ENCODE measurements at regions not wholly inside any gene's neighbourhood (a gene's known extent, or its start where the extent isn't known, plus 50 kb on each side); places are given as distances from the start of the nearest gene placed in this dataset.

DNA sequence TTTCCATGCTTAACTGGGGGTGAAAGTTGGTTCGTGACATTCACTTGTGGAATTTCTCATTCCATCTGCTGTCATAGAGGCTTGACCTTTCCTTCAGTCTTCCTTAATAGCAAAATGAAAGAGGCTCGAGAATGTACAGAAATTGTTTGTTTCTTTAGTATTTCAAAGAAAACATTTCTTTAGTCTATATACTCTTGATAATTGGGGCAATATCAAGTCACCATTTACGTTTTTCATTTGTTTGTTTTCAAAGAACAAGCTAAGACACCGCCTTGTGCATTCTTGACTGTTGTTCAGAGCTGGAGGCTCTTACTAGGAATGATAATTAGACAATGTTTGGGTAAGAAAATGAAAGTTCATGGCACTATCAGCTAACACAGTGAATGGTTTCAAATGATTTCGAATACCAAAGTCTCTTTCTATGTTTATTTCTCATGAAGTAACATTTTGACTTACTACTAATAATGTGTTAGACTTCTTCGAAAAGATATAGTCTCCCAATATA is 835.4 kb downstream of the SEMA5A start:
- Histone ChIP-seq H3K4me2 (ENCODE audit: low read length) (no peak overlapping the region), H3K9me2 (replicated peaks; ENCODE audit: control insufficient read depth, low read length) (no peaks in the 10 kb centered on the region), H3F3A (ENCODE audit: control insufficient read depth, insufficient read depth) (no peaks in the 10 kb centered on the region), H3K9me3 (ENCODE audit: control insufficient read depth, insufficient read depth, low read length) (no peaks in the 10 kb centered on the region), H3K36me3 (ENCODE audit: control insufficient read depth, low read length) (no peaks in the 10 kb centered on the region), H3K4me1 (ENCODE audit: control insufficient read depth, low read length) (no peaks in the 10 kb centered on the region), H4K20me1 (ENCODE audit: control insufficient read depth, insufficient read depth, low read depth, low read length) (no peaks in the 10 kb centered on the region), H3K27ac (ENCODE audit: low read depth, low read length) (no peak overlapping the region), H3K27me3 (ENCODE audit: control insufficient read depth, low read length) (no peaks in the 10 kb centered on the region), H3K79me2 (ENCODE audit: control insufficient read depth, low read length) (no peaks in the 10 kb centered on the region), H3K4me3 (ENCODE audit: low read length) (no peak overlapping the region)
- TF ChIP-seq, protein P1, sequence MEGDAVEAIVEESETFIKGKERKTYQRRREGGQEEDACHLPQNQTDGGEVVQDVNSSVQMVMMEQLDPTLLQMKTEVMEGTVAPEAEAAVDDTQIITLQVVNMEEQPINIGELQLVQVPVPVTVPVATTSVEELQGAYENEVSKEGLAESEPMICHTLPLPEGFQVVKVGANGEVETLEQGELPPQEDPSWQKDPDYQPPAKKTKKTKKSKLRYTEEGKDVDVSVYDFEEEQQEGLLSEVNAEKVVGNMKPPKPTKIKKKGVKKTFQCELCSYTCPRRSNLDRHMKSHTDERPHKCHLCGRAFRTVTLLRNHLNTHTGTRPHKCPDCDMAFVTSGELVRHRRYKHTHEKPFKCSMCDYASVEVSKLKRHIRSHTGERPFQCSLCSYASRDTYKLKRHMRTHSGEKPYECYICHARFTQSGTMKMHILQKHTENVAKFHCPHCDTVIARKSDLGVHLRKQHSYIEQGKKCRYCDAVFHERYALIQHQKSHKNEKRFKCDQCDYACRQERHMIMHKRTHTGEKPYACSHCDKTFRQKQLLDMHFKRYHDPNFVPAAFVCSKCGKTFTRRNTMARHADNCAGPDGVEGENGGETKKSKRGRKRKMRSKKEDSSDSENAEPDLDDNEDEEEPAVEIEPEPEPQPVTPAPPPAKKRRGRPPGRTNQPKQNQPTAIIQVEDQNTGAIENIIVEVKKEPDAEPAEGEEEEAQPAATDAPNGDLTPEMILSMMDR (IDR thresholded peaks at IDR 0.05; ENCODE audit: low read depth, low read length, poor library complexity, severe bottlenecking), result no peak
- no peak for TF ChIP-seq EZH2phosphoT487 (IDR thresholded peaks at IDR 0.05; ENCODE audit: borderline replicate concordance, low read length)

DNA sequence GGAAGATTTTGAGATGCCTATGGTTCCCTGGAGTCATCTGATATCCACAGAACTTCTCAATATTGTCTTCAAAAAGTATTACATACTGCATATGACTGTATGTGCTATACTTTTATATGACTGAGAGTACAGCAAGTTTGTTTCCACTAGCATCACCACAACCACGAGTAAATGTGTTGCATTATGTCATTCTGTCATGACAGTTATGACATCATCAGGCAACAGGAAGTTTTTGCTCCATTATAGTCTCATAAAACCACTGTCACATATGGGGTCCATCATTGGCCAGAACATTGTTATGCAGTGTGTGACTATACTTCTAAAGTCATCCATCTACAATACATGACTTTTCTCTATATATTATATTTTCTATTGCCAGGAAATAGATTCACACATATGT is 831.7 kb downstream of the SEMA5A start:
- Histone ChIP-seq H3K79me2 (ENCODE audit: control insufficient read depth, low read length) (no peaks in the 10 kb centered on the region), H3K9me3 (ENCODE audit: control insufficient read depth, insufficient read depth, low read length) (no peaks in the 10 kb centered on the region), H3K4me2 (ENCODE audit: low read length) (no peak overlapping the region), H3K27me3 (ENCODE audit: control insufficient read depth, low read length) (no peaks in the 10 kb centered on the region), H3K4me1 (ENCODE audit: control insufficient read depth, low read length) (no peaks in the 10 kb centered on the region), H4K20me1 (ENCODE audit: control insufficient read depth, insufficient read depth, low read depth, low read length) (no peaks in the 10 kb centered on the region), H3K4me3 (ENCODE audit: low read length) (no peak overlapping the region), H3K9me2 (replicated peaks; ENCODE audit: control insufficient read depth, low read length) (no peaks in the 10 kb centered on the region), H3F3A (ENCODE audit: control insufficient read depth, insufficient read depth) (no peaks in the 10 kb centered on the region), H3K27ac (ENCODE audit: low read depth, low read length) (no peak overlapping the region), H3K36me3 (ENCODE audit: control insufficient read depth, low read length) (no peaks in the 10 kb centered on the region)
- TF ChIP-seq, protein P1 (IDR thresholded peaks at IDR 0.05; ENCODE audit: low read depth, low read length, poor library complexity, severe bottlenecking), result no peak
- no peak for TF ChIP-seq EZH2phosphoT487 (IDR thresholded peaks at IDR 0.05; ENCODE audit: borderline replicate concordance, low read length)

DNA sequence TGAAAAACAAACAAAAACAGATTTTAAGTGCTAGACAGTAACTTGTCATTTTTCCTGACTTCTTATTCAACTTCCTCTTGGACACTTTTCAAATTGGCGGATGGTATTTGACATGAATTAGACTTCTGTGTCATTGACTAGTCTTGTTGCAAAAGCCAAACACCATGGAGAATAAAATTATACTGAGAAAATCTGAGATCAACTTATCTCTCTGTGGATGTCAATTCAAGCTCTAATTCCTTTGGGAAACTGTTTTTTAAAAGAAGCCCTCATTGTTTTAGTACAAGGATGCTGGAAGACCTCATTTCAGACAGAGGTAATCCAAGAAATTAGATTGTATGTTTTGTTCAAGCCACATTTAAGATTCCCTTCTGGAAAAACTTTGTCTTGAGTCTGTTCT is 831.0 kb downstream of the SEMA5A start:
- Histone ChIP-seq H3F3A (ENCODE audit: control insufficient read depth, insufficient read depth) (no peaks in the 10 kb centered on the region), H3K9me3 (ENCODE audit: control insufficient read depth, insufficient read depth, low read length) (no peaks in the 10 kb centered on the region), H3K27ac (ENCODE audit: low read depth, low read length) (no peak overlapping the region), H3K27me3 (ENCODE audit: control insufficient read depth, low read length) (no peaks in the 10 kb centered on the region), H3K36me3 (ENCODE audit: control insufficient read depth, low read length) (no peaks in the 10 kb centered on the region), H3K4me1 (ENCODE audit: control insufficient read depth, low read length) (no peaks in the 10 kb centered on the region), H3K79me2 (ENCODE audit: control insufficient read depth, low read length) (no peaks in the 10 kb centered on the region), H4K20me1 (ENCODE audit: control insufficient read depth, insufficient read depth, low read depth, low read length) (no peaks in the 10 kb centered on the region), H3K9me2 (replicated peaks; ENCODE audit: control insufficient read depth, low read length) (no peaks in the 10 kb centered on the region), H3K4me3 (ENCODE audit: low read length) (no peak overlapping the region), H3K4me2 (ENCODE audit: low read length) (no peak overlapping the region)
- no peak for TF ChIP-seq EZH2phosphoT487 (IDR thresholded peaks at IDR 0.05; ENCODE audit: borderline replicate concordance, low read length)
- TF ChIP-seq, protein P1 (IDR thresholded peaks at IDR 0.05; ENCODE audit: low read depth, low read length, poor library complexity, severe bottlenecking), result no peak
